Endothelial cell of umbilical vein (primary cell): ENCODE measurements at regions not wholly inside any gene's neighbourhood (a gene's known extent, or its start where the extent isn't known, plus 50 kb on each side); places are given as distances from the start of the nearest gene placed in this dataset.

Experiments used
- BruUV-seq: library from RNA; stranded (reverse); fragments of 400-500 nt; replicated peaks from 2 replicates; lab custom pipeline; 2021; lab: Mats Ljungman, UMichigan
- CTCF ChIA-PET: fragments of 300-600, 350-600 bp; sonication (Branson Sonifier 250); formaldehyde crosslinking; loops from one replicate; lab custom pipeline; 2021; ENCODE audit warnings: antibody characterized with exemption, inconsistent platforms; lab: Charles Lee
- POLR2A ChIA-PET: fragments of 300-600, 350-600 bp; sonication (Branson Sonifier 250); formaldehyde crosslinking; loops from one replicate; lab custom pipeline; 2021; ENCODE audit warnings: antibody characterized with exemption, inconsistent platforms; lab: Charles Lee
- DNase-seq: peaks from one replicate; pipeline ENCODE4 v3.0.0-alpha.2; 2011; ENCODE audit warnings: low read depth, low spot score
- FAIRE-seq: peaks from 2 replicates; lab custom pipeline; 2011; peaks lifted over from hg19 to GRCh38; lab: Jason Lieb, UNC
- H2AFZ ChIP-seq: 2 replicates; pipeline ENCODE4 v1.6.0; 2012; ENCODE audit warnings: low read depth, low read length, control low read depth, inconsistent platforms
- H3K27ac ChIP-seq: 2 replicates; pipeline ENCODE4 v1.5.1; 2011; ENCODE audit warnings: low read depth, mild to moderate bottlenecking, control low read depth, low read length, moderate library complexity; ENCODE audit not compliant: insufficient read depth
- H3K27me3 ChIP-seq, 2 experiments: 2 replicates each; pipeline versions ENCODE4 v1.6.0 to v1.6.1; 2011; ENCODE audit warnings: low read length in 2 of 2, mixed read lengths in 1 of 2; ENCODE audit not compliant: control insufficient read depth in 2 of 2, insufficient read depth in 2 of 2
- H3K36me3 ChIP-seq, 2 experiments: 2 replicates in 1 of 2; 3 replicates in 1 of 2; pipeline ENCODE4 v1.5.1; 2011; ENCODE audit warnings: low read length in 2 of 2, mild to moderate bottlenecking in 1 of 2, moderate library complexity in 1 of 2; ENCODE audit not compliant: control insufficient read depth in 2 of 2, insufficient read depth in 2 of 2; ENCODE audit errors: extremely low read depth in 1 of 2
- H3K4me1 ChIP-seq: 3 replicates; pipeline ENCODE4 v1.5.1; 2011; ENCODE audit warnings: mild to moderate bottlenecking, low read length; ENCODE audit not compliant: control insufficient read depth, insufficient read depth; ENCODE audit errors: extremely low read depth
- H3K4me2 ChIP-seq: 2 replicates; pipeline ENCODE4 v1.6.1; 2011; ENCODE audit warnings: low read length, control low read depth, mixed read lengths; ENCODE audit not compliant: insufficient read depth
- H3K4me3 ChIP-seq, 3 experiments: fragments of 200-600 bp in 1 of 3; sonication (generic), shearing (Covaris generic) in 1 of 3; replicated peaks in 1 of 3; 2 replicates each; pipeline ENCODE4 v1.5.1; 2011 to 2016; ENCODE audit warnings: control low read depth in 3 of 3, low read length in 3 of 3, mild to moderate bottlenecking in 2 of 3, inconsistent platforms in 1 of 3, low read depth in 1 of 3, moderate library complexity in 1 of 3; ENCODE audit not compliant: insufficient read depth in 1 of 3
- H3K79me2 ChIP-seq: 2 replicates; pipeline ENCODE4 v1.6.0; 2012; ENCODE audit warnings: low read length, inconsistent platforms; ENCODE audit not compliant: control insufficient read depth, insufficient read depth
- H3K9ac ChIP-seq: replicated peaks from 2 replicates; pipeline ENCODE3; 2011; ENCODE audit warnings: low read length, control low read depth; ENCODE audit not compliant: insufficient read depth; ENCODE audit errors: extremely low read depth
- H3K9me1 ChIP-seq: replicated peaks from 3 replicates; pipeline ENCODE4 v1.6.0; 2011; ENCODE audit warnings: mild to moderate bottlenecking, low read length; ENCODE audit not compliant: control insufficient read depth, insufficient read depth; ENCODE audit errors: extremely low read depth
- H3K9me3 ChIP-seq: replicated peaks from 2 replicates; pipeline ENCODE4 v1.5.1; 2012; ENCODE audit warnings: low read length, inconsistent platforms; ENCODE audit not compliant: control insufficient read depth, insufficient read depth
- H4K20me1 ChIP-seq: replicated peaks from 2 replicates; pipeline ENCODE3; 2011; ENCODE audit warnings: mild to moderate bottlenecking, low read length; ENCODE audit not compliant: control insufficient read depth, insufficient read depth; ENCODE audit errors: extremely low read depth
- POLR2A ChIP-seq: IDR thresholded peaks from 2 replicates; pipeline ENCODE4 v1.6.1; 2012; ENCODE audit warnings: low read depth, mild to moderate bottlenecking, control low read depth, low read length
- POLR2AphosphoS5 ChIP-seq: IDR thresholded peaks from 2 replicates; pipeline ENCODE4 v1.6.1; 2012; ENCODE audit warnings: low read depth, mild to moderate bottlenecking, control low read depth, low read length, moderate library complexity; ENCODE audit not compliant: insufficient read depth
- dilution Hi-C: fragments of 300-500 bp; cut with MboI; formaldehyde crosslinking; loops from one replicate; pipeline ENCODE4 v1.15.0; 2019; ENCODE audit warnings: low sequenced_read_pairs; ENCODE audit not compliant: extremely low pct_ligation_motif_present
- intact Hi-C: fragments of 100-400 bp; cut with micrococcal nuclease; formaldehyde crosslinking; loops from one replicate; pipeline ENCODE4 v1.10.0; 2022
- TF ChIP-seq, protein P1 (sequence below), 2 donors: IDR thresholded peaks; 1 replicate in 1 of 2; 2 replicates in 1 of 2; pipeline ENCODE4 v1.5.1; 2011; ENCODE audit warnings: low read length in 2 of 2, mild to moderate bottlenecking in 2 of 2, moderate library complexity in 2 of 2, control low read depth in 1 of 2, inconsistent platforms in 1 of 2, low read depth in 1 of 2; ENCODE audit not compliant: insufficient read depth in 1 of 2; ENCODE audit errors: extremely low read depth in 1 of 2

DNA sequence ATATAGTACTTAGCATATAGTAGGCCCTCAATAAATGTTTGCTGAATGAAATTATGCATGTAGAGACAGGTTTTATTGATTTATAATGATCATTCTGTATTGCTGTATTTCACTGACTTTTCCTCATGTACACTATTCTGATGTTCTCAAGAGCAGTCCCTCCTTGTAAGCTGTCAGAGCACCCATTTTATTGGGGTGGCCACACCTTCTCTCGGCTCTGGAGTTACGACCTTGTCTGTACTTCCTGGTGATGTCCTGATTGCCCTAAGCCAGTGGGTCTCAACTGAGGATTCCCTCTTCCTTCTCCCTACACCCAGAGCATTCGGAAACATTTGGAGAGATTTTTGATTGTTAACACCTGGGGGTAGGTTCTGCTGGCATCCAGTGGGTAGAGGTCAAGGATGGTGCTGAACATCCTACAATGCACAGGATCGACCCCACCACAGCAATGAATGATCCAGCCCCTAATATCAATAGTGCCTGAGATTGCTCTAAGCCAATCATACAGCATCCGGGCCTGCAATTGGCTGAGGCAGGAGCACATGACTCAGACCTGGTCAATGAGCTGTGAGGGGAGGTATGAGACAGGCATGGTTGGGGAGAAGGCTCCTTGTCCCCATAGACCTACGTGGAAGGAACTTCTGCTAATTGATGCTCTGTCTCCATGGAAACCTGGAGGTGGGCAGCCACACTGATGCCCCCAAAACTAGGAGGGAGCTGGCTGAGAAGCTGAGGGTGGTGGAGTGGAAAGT is 58.8 kb downstream of the CLDN34 start:
- Histone ChIP-seq H3K79me2 (peaks cover 71% of the 10 kb centered on the region), H3K9ac (no peak overlapping the region), H3K27me3 (no peaks in the 10 kb centered on the region), H3K36me3 (no peaks in the 10 kb centered on the region), H2AFZ (no peak overlapping the region), H3K4me3 (no peak overlapping the region), H3K9me3 (no peaks in the 10 kb centered on the region), H4K20me1 (peaks cover 2% of the 10 kb centered on the region), H3K4me2 (no peak overlapping the region), H3K27ac (no peak overlapping the region), H3K9me1 (no peaks in the 10 kb centered on the region), H3K4me1 (peaks cover 31% of the 10 kb centered on the region)
- no peak for TF ChIP-seq POLR2AphosphoS5
- TF ChIP-seq, protein P1, sequence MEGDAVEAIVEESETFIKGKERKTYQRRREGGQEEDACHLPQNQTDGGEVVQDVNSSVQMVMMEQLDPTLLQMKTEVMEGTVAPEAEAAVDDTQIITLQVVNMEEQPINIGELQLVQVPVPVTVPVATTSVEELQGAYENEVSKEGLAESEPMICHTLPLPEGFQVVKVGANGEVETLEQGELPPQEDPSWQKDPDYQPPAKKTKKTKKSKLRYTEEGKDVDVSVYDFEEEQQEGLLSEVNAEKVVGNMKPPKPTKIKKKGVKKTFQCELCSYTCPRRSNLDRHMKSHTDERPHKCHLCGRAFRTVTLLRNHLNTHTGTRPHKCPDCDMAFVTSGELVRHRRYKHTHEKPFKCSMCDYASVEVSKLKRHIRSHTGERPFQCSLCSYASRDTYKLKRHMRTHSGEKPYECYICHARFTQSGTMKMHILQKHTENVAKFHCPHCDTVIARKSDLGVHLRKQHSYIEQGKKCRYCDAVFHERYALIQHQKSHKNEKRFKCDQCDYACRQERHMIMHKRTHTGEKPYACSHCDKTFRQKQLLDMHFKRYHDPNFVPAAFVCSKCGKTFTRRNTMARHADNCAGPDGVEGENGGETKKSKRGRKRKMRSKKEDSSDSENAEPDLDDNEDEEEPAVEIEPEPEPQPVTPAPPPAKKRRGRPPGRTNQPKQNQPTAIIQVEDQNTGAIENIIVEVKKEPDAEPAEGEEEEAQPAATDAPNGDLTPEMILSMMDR (IDR thresholded peaks at IDR 0.05; ENCODE audit: extremely low read depth in 1 of 2, insufficient read depth in 1 of 2, low read depth in 1 of 2, low read length in 2 of 2) = no peak
- no peak for TF ChIP-seq POLR2A
- no peak for FAIRE-seq
- POLR2A ChIA-PET = no interaction called here
- dilution Hi-C loops (no loop called here), intact Hi-C loops (no loop called here)
- no TSS peak for BruUV-seq
- no peak for DNase-seq
- CTCF ChIA-PET = interaction anchor here (1.0 kb wide), 1 partner anchor 94 kb away, joined by 3 read pairs; no protein-coding TSS in a partner anchor
